ENCODE measurements at regions not wholly inside any gene's neighbourhood (a gene's known extent, or its start where the extent isn't known, plus 50 kb on each side); places are given as distances from the start of the nearest gene placed in this dataset.

DNA sequence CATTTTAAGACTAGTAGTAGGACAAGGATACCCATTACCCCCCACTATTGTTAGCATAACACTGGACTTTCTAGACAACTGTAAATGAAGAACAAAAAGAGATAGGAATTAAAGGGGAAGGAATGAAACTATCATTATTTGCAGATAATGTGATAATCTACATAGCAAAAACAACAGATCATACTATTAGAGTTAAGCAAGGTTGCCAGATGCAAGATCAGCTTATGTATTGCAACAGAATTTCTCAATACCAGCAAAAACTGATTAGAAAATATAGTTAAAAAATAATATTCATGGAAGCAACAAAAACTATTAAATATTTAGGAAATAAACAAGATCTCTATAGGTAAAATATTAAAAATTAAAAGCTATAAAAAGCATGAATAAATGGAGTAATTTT lies 194.4 kb upstream of the SPRED2 start:
- POLR2A ChIA-PET: no interaction called here
- TF ChIP-seq, protein P1, sequence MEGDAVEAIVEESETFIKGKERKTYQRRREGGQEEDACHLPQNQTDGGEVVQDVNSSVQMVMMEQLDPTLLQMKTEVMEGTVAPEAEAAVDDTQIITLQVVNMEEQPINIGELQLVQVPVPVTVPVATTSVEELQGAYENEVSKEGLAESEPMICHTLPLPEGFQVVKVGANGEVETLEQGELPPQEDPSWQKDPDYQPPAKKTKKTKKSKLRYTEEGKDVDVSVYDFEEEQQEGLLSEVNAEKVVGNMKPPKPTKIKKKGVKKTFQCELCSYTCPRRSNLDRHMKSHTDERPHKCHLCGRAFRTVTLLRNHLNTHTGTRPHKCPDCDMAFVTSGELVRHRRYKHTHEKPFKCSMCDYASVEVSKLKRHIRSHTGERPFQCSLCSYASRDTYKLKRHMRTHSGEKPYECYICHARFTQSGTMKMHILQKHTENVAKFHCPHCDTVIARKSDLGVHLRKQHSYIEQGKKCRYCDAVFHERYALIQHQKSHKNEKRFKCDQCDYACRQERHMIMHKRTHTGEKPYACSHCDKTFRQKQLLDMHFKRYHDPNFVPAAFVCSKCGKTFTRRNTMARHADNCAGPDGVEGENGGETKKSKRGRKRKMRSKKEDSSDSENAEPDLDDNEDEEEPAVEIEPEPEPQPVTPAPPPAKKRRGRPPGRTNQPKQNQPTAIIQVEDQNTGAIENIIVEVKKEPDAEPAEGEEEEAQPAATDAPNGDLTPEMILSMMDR (IDR thresholded peaks at IDR 0.05; ENCODE audit: control extremely low read depth, extremely low read depth, low read depth, missing control alignments): no peak
- no peak for DNase-seq (ENCODE audit: extremely low spot score)
- CTCF ChIA-PET: interaction anchor here (1.0 to 1.4 kb wide), 4 partner anchors 9 to 24 kb away, joined by 3 to 5 read pairs (median 4); no protein-coding TSS in a partner anchor

DNA sequence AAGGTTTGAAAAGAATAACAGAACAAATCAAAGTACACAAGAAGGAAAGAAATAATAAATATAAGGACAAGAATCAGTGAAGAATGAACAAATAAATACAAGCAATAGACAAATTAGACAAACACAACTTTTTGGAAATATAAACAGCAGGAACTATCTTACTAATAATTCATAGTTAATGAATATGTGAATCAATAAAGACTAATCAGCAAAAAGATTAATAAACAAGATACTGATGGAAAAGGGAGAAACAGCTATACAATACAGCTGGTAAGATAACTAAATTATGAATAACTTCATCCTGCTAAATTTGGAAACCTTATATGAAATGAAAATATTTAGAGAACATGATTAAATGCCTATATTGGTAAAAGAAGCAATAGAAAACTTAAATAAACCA lies 193.6 kb upstream of the SPRED2 start:
- ChIA-PET POLR2A (no interaction called here), CTCF (interaction anchor here (1.3 to 1.4 kb wide), 2 partner anchors 14 to 25 kb away, joined by 3 read pairs; no protein-coding TSS in a partner anchor)
- TF ChIP-seq, protein P1 (IDR thresholded peaks at IDR 0.05; ENCODE audit: control extremely low read depth, extremely low read depth, low read depth, missing control alignments): no peak
- DNase-seq (ENCODE audit: extremely low spot score): no peak

DNA sequence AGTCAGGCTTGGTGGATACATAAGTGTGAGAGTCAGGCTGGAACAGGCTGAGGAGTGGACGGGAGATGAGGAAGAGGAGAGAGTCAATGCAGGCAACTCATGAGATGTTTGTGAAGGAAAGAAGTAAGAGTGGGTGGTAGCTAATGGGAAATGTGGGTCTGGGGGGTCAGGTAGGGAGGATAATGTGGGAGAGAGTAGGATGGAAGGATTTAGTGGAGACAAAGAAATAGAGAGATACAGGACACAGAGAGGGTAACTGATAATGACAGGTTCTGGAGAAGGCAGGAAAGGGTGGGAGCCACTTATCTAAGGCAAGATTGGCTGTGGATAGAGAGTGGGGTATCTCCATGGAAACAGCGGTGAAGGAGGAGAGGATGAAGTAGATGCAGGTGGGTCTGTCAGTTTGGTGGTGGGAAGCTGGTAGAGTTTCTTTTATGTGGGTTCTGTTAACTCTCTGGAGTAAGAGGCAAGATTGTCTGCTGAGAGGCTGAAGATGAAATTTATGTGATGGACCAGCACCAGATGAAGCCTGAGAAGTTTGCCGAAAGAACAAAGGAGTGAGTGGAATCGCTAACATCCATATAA lies 190.6 kb upstream of the SPRED2 start:
- TF ChIP-seq, protein P1 (IDR thresholded peaks at IDR 0.05; ENCODE audit: control extremely low read depth, extremely low read depth, low read depth, missing control alignments): no peak
- ChIA-PET POLR2A (no interaction called here), CTCF (interaction anchor here (2.0 kb wide), 1 partner anchor 11 kb away, joined by 7 read pairs; no protein-coding TSS in a partner anchor)
- no peak for DNase-seq (ENCODE audit: extremely low spot score)

DNA sequence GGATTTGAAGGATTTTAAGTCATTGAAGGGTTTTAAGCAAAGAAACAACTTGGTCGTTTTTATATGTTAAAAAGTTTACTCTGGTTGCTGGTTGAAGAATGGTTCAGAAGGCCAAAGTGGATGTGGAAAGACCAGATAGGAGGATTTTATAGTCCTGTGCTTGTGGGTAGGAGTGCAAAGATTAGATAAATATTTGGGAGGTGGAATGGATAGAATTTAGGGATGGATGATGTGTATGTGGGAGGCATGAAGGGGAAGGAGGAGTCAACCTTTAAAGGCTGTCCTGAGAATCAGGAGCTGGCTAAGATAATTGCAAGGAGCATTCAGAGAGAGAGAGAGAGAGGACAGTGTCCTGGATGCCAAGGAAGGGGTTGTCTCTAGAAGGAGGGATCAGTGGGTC lies 190.1 kb upstream of the SPRED2 start:
- POLR2A ChIA-PET: no interaction called here

DNA sequence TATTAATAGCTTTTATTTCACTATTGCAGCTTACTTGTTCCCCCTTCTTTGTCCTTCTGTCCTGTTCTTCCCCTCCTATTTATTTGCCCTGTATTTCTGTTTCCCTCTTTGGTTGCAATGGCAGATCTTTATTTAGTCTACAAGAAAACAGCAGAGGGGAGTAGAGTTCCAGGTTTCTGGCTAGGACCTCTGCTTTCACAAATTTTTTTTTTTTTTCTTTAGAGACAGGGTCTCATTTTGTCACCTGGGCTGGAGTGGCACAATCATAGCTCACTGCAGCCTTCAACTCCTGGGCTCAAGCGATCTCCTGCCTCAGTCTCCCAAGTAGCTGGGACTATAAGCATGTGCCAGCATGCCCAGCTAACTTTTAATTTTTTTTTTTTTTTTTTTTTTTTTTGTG lies 188.1 kb upstream of the SPRED2 start:
- TF ChIP-seq, protein P1 (IDR thresholded peaks at IDR 0.05; ENCODE audit: control extremely low read depth, extremely low read depth, low read depth, missing control alignments): no peak
- ChIA-PET CTCF (interaction anchor here (0.9 to 2.5 kb wide), 3 partner anchors 12 to 21 kb away, joined by 3 to 8 read pairs (median 5); no protein-coding TSS in a partner anchor), POLR2A (interaction anchor here (0.6 to 0.7 kb wide), 2 partner anchors 174 to 1102 kb away, joined by 3 to 4 read pairs; no protein-coding TSS in a partner anchor)
- no peak for DNase-seq (ENCODE audit: extremely low spot score)

More for the DNA sequence above, 190.1 kb upstream of the SPRED2 start:
- TF ChIP-seq, protein P1 (IDR thresholded peaks at IDR 0.05; ENCODE audit: control extremely low read depth, extremely low read depth, low read depth, missing control alignments): no peak
- DNase-seq (ENCODE audit: extremely low spot score): no peak
- CTCF ChIA-PET: interaction anchor here (1.2 to 2.0 kb wide), 2 partner anchors 9 to 10 kb away, joined by 5 to 7 read pairs; no protein-coding TSS in a partner anchor

DNA sequence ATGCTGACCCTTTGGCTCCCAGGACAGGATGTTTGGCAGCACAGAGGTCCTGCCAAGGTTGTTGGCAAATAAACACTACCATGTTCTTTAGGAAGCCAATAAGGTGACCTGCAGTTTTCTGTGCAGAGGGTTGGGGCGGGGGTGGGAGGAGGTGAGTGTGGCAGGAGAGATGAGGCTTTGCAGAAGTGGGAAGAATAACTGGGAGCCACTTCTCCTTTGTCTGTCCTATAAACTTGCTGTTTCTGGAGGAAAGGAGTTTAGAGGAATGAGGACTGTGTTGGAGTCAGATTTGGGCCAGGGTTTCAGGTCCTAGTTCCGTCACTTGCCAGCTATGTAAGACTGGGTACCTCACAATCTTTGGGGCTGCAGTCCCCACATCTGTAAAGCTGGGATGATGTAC lies 187.6 kb upstream of the SPRED2 start:
- no peak for DNase-seq (ENCODE audit: extremely low spot score)
- ChIA-PET CTCF (interaction anchor here (0.9 to 2.5 kb wide), 3 partner anchors 13 to 22 kb away, joined by 3 to 8 read pairs (median 5); no protein-coding TSS in a partner anchor), POLR2A (interaction anchor here (0.6 kb wide), 1 partner anchor 175 kb away, joined by 4 read pairs; no protein-coding TSS in a partner anchor)
- TF ChIP-seq, protein P1 (IDR thresholded peaks at IDR 0.05; ENCODE audit: control extremely low read depth, extremely low read depth, low read depth, missing control alignments): no peak

Data from GM10248 (cell line).